PC-3 (cell line): ENCODE measurements at regions not wholly inside any gene's neighbourhood (a gene's known extent, or its start where the extent isn't known, plus 50 kb on each side); places are given as distances from the start of the nearest gene placed in this dataset.

Experiments used
- ATAC-seq: fragments of 200-7000 bp; cut with Tn5 transposase; 2 replicates; pipeline ENCODE4 v1.9.1; 2020; ENCODE audit warnings: mild to moderate bottlenecking, moderate library complexity
- BruUV-seq: library from RNA; stranded (reverse); fragments of 400-500 nt; replicated peaks from 2 replicates; lab custom pipeline; 2021; lab: Mats Ljungman, UMichigan
- CTCF ChIA-PET: fragments of 300-600 bp; sonication (Branson Sonifier 250); formaldehyde crosslinking; loops from one replicate; lab custom pipeline; 2022; ENCODE audit warnings: antibody characterized with exemption; lab: Charles Lee
- POLR2A ChIA-PET: fragments of 300-600 bp; sonication (Branson Sonifier 250); formaldehyde crosslinking; loops from one replicate; lab custom pipeline; 2022; ENCODE audit warnings: antibody characterized with exemption; ENCODE audit not compliant: unreplicated experiment; lab: Charles Lee
- DNase-seq: peaks from one replicate; pipeline ENCODE4 v3.0.0-alpha.2; 2015
- H2AFZ ChIP-seq: fragments of 300-600 bp; sonication (generic); 2 replicates; pipeline ENCODE4 v1.6.0; 2016; ENCODE audit warnings: antibody characterized with exemption, low read length
- H3F3A ChIP-seq: fragments of 300-600 bp; sonication (generic); one replicate; pipeline ENCODE4 v1.6.0; 2017; ENCODE audit warnings: antibody characterized with exemption, low read length, control low read depth, mild to moderate bottlenecking; ENCODE audit not compliant: unreplicated experiment
- H3K27ac ChIP-seq: fragments of 300-600 bp; sonication (generic); 2 replicates; pipeline ENCODE4 v1.5.1; 2016; ENCODE audit warnings: mild to moderate bottlenecking, low read length
- H3K27me3 ChIP-seq: fragments of 300-600 bp; sonication (generic); 2 replicates; pipeline ENCODE4 v1.6.1; 2016; ENCODE audit warnings: low read length, mixed read lengths
- H3K36me3 ChIP-seq: fragments of 300-600 bp; sonication (generic); 2 replicates; pipeline ENCODE4 v1.6.1; 2016; ENCODE audit warnings: low read depth, mixed run types, low read length, mixed read lengths
- H3K4me1 ChIP-seq: fragments of 300-600 bp; sonication (generic); 2 replicates; pipeline ENCODE4 v1.5.1; 2016; ENCODE audit warnings: low read length; ENCODE audit not compliant: insufficient read depth
- H3K4me2 ChIP-seq: fragments of 300-600 bp; sonication (generic); 2 replicates; pipeline ENCODE4 v1.6.0; 2016; ENCODE audit warnings: low read length
- H3K4me3 ChIP-seq: fragments of 300-600 bp; sonication (generic); 2 replicates; pipeline ENCODE4 v1.5.1; 2016; ENCODE audit warnings: mild to moderate bottlenecking, low read length, mixed read lengths
- H3K79me2 ChIP-seq: fragments of 300-600 bp; sonication (generic); 2 replicates; pipeline ENCODE4 v1.6.1; 2017; ENCODE audit warnings: low read length, mixed read lengths
- H3K9ac ChIP-seq: fragments of 300-600 bp; sonication (generic); 2 replicates; pipeline ENCODE4 v1.6.0; 2016; ENCODE audit warnings: mild to moderate bottlenecking, low read length
- H3K9me2 ChIP-seq: fragments of 300-600 bp; sonication (generic); replicated peaks from 2 replicates; pipeline ENCODE4 v1.6.1; 2016; ENCODE audit warnings: mixed run types, low read length, mixed read lengths
- H3K9me3 ChIP-seq: fragments of 300-600 bp; sonication (generic); 2 replicates; pipeline ENCODE4 v1.6.1; 2016; ENCODE audit warnings: low read length, mixed read lengths
- H4K20me1 ChIP-seq: fragments of 300-600 bp; sonication (generic); 2 replicates; pipeline ENCODE4 v1.6.1; 2016; ENCODE audit warnings: low read length, mixed read lengths
- EZH2 ChIP-seq: fragments of 300-600 bp; sonication (generic); IDR thresholded peaks from one replicate; pipeline ENCODE4 v1.6.1; 2017; ENCODE audit warnings: antibody characterized with exemption, mild to moderate bottlenecking, low read length; ENCODE audit not compliant: unreplicated experiment
- EZH2phosphoT487 ChIP-seq: fragments of 300-600 bp; sonication (generic); IDR thresholded peaks from 2 replicates; pipeline ENCODE4 v1.6.1; 2018; ENCODE audit warnings: mild to moderate bottlenecking, antibody characterized with exemption, low read length, borderline replicate concordance
- intact Hi-C: fragments of 100-400 bp; cut with micrococcal nuclease; formaldehyde crosslinking; loops from 2 replicates; pipeline ENCODE4 v1.9.0; 2023
- TF ChIP-seq, protein P1 (sequence below): fragments of 300-600 bp; sonication (generic); conservative IDR thresholded peaks from 2 replicates; pipeline ENCODE4 v1.5.1; 2017; ENCODE audit warnings: antibody characterized with exemption, low read depth, mild to moderate bottlenecking, low read length

DNA sequence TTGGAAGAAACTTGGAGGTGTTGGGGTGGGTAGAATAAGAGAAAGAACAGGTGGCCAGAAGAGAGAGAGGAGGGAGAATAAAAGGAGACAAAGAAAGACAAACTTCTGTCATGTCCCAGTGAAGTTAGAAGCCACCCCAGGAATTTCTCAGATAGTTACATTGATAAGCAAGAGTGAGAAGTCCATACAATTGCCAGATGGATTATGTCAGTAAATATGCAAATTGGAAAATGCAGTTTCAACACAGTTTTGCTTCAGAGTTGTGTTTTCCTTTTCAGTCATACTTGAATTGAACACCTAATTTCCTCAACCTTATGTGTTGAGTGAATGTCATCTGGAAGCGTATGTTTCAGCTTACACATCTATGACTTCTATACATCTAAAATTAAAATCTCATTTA lies 139.2 kb downstream of the RXFP2 start:
- H3K4me3 ChIP-seq, result no peak overlapping the region
- H3K79me2 ChIP-seq, result no peaks in the 10 kb centered on the region
- no peaks in the 10 kb centered on the region for H3K9me2 ChIP-seq
- intact Hi-C loops, result no loop called here
- H3K9ac ChIP-seq, result no peak overlapping the region
- CTCF ChIA-PET, result no interaction called here
- H3K9me3 ChIP-seq, result no peaks in the 10 kb centered on the region
- no TSS peak for BruUV-seq
- H4K20me1 ChIP-seq, result no peaks in the 10 kb centered on the region
- H3K27me3 ChIP-seq, result peaks cover 31% of the 10 kb centered on the region
- no peak overlapping the region for H2AFZ ChIP-seq
- ATAC-seq (no peak), DNase-seq (no peak)
- H3K36me3 ChIP-seq, result no peaks in the 10 kb centered on the region
- no peak overlapping the region for H3K4me2 ChIP-seq
- POLR2A ChIA-PET, result no interaction called here
- no peak overlapping the region for H3K27ac ChIP-seq
- TF ChIP-seq EZH2phosphoT487 (no peak), EZH2 (no peak)
- TF ChIP-seq, protein P1, sequence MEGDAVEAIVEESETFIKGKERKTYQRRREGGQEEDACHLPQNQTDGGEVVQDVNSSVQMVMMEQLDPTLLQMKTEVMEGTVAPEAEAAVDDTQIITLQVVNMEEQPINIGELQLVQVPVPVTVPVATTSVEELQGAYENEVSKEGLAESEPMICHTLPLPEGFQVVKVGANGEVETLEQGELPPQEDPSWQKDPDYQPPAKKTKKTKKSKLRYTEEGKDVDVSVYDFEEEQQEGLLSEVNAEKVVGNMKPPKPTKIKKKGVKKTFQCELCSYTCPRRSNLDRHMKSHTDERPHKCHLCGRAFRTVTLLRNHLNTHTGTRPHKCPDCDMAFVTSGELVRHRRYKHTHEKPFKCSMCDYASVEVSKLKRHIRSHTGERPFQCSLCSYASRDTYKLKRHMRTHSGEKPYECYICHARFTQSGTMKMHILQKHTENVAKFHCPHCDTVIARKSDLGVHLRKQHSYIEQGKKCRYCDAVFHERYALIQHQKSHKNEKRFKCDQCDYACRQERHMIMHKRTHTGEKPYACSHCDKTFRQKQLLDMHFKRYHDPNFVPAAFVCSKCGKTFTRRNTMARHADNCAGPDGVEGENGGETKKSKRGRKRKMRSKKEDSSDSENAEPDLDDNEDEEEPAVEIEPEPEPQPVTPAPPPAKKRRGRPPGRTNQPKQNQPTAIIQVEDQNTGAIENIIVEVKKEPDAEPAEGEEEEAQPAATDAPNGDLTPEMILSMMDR, result no peak
- H3K4me1 ChIP-seq, result no peaks in the 10 kb centered on the region
- H3F3A ChIP-seq, result no peaks in the 10 kb centered on the region

DNA sequence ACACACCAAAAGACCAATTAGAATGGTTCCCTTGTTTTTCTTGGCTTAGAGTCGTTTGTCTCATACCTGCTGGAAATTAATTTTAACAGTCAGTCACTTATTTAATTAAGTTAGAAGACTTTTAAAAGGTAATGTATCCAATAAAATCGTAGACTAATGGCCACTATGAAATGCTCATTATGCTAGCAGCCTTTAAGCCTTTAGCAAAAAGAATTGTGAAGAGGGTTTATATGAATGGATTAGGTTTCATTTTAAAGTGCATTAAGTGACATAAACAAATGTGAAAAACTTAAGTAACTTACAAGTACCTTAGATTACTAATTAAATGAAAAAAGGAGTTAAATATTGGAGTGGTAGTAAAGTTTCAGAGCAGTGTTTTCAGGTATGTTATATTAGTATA lies 139.6 kb downstream of the RXFP2 start:
- Histone ChIP-seq H3K27me3 (peaks cover 31% of the 10 kb centered on the region), H3K9ac (no peak overlapping the region), H3K79me2 (no peaks in the 10 kb centered on the region), H3K9me3 (no peaks in the 10 kb centered on the region), H2AFZ (no peak overlapping the region), H3F3A (no peaks in the 10 kb centered on the region), H3K36me3 (no peaks in the 10 kb centered on the region), H4K20me1 (no peaks in the 10 kb centered on the region), H3K4me2 (no peak overlapping the region), H3K9me2 (no peaks in the 10 kb centered on the region), H3K4me1 (no peaks in the 10 kb centered on the region), H3K4me3 (no peak overlapping the region), H3K27ac (no peak overlapping the region)
- CTCF ChIA-PET, result no interaction called here
- TF ChIP-seq, protein P1, result no peak
- TF ChIP-seq EZH2phosphoT487 (no peak), EZH2 (no peak)
- intact Hi-C loops, result no loop called here
- POLR2A ChIA-PET, result no interaction called here
- DNase-seq, result no peak
- ATAC-seq, result no peak
- no TSS peak for BruUV-seq

DNA sequence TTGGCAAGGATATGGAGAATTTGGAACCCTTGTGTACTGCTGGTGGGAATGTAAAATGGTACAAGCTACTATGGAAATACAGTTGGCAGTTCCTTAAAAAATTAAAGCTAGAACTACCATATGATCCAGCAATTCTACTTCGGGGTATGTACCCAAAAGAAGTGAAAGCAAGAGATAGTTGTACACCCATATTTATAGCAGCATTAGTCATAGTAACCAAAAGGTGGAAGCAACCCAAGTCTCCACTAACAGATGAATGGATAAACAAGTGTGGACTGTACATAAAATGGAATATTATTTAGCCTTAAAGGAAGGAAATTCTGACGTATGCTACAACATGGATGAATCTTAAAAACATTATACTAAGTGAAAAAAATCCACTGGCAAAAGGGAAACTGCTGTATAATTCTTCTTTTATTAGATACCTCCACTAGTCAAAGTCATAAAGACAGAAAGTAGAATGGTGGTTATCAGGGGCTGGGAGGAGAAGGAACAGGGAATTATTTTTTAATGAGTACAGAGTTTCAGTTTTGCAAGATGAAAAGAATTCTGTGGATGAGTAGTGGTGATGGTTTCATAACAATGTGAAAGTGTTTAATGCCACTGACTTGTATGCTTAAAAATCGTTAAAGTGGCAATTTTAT lies 141.6 kb downstream of the RXFP2 start:
- H2AFZ ChIP-seq, result no peak overlapping the region
- no peak for DNase-seq
- no peak overlapping the region for H3K27ac ChIP-seq
- ChIA-PET CTCF (no interaction called here), POLR2A (no interaction called here)
- H3K27me3 ChIP-seq, result peaks cover 22% of the 10 kb centered on the region; the same call in 1 of the 2 replicates
- no peaks in the 10 kb centered on the region for H3K9me3 ChIP-seq
- intact Hi-C loops, result no loop called here
- BruUV-seq, result no TSS peak
- TF ChIP-seq, protein P1, result no peak
- no peak overlapping the region for H3K4me2 ChIP-seq
- no peak overlapping the region for H3K9ac ChIP-seq
- no peak overlapping the region for H3K4me3 ChIP-seq
- H3K9me2 ChIP-seq, result no peaks in the 10 kb centered on the region
- ATAC-seq, result no peak
- H4K20me1 ChIP-seq, result no peaks in the 10 kb centered on the region
- H3K36me3 ChIP-seq, result no peaks in the 10 kb centered on the region
- no peaks in the 10 kb centered on the region for H3K4me1 ChIP-seq
- H3F3A ChIP-seq, result no peaks in the 10 kb centered on the region
- H3K79me2 ChIP-seq, result no peaks in the 10 kb centered on the region
